KBM-7 (cell line): ENCODE measurements at regions not wholly inside any gene's neighbourhood (a gene's known extent, or its start where the extent isn't known, plus 50 kb on each side); places are given as distances from the start of the nearest gene placed in this dataset.
"Not testable (repeated sequence)": the region's sequence is repeated elsewhere in the genome, so short reads cannot be mapped to it uniquely, and the experiment has no call there.

Experiments used
- DNase-seq: peaks from one replicate; pipeline ENCODE4 v3.0.0-alpha.2; 2015
- in situ Hi-C: fragments of 300-500 bp; cut with MboI; formaldehyde crosslinking; loops from 2 replicates; pipeline ENCODE4 v1.14.3; 2020; ENCODE audit warnings: low sequenced_read_pairs, low pct_unique_long_range_greater_than_20kb, mixed read lengths

DNA sequence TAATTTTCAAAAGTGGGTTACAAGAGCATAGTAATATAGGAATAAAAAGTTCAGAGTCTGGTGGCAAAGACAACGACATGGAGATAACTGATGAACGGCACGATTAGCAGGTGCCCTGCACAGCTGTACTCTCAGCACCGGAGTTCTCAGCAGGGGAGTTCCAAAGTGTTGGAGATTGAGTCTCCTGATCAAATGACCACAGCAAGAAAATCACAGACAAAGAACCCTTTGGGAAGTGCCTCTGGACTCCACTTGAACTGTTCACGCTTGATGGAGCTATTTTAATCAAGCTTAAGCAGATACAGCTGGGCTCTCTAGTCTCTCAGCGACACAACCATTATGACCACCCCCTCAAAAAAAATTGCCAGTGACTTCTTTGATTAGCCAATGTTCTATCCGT is 153.1 kb downstream of the ALG10B start:
- in situ Hi-C loops: no loop called here
- DNase-seq: no peak

DNA sequence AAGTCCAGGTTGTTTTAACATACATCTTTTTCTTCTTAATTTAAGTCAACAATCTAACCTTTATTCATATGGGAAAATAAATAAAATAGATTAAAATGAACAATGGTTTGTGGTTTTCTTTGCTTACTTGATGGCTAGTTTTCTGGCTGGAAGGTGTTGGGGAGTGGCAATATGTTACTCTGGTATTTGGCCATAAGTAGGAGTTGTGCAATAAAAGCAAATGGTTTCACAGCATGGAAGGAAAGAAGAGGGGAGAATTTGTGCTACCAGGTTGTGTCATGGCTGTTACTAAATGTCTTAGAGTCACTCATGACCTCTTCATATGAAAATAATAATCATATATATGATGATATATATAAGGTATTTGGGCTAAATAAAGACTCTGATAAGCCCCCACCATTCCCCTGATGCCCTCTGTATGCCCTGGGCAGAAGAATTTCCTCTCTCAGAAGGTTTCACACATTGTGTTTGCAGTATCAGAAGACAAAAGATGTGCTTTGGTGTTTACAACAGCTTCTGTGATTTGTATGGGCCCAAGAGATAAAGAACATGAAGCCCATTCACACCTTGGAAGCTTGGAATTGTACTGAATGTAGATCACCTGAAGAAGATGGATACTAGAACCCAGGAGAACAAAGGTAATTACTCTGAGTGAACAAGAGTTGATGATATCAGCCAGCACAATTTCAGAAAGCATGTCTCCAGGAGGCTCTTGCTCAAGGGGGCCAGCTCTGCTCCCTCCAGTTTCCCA is 160.9 kb downstream of the ALG10B start:
- DNase-seq: no peak
- in situ Hi-C loops: no loop called here

DNA sequence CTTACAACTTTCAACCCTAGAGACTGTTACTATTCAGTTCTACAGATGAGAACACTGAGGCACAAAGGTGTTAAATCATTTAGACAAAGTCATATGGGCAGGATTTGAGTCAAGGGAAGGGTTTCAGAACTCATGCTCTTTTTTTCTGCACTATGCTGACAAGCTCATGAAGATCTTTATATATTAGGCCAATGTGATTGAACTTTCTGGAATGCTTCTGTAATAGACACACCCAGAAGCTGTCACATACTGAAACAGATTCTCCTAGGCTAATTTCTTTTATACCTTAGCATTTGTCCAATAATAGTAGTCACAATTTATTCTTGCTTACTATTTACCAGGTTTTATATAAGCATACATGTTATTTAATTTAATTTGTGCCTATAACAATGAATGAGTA is 164.0 kb downstream of the ALG10B start:
- no peak for DNase-seq
- in situ Hi-C loops: no loop called here

DNA sequence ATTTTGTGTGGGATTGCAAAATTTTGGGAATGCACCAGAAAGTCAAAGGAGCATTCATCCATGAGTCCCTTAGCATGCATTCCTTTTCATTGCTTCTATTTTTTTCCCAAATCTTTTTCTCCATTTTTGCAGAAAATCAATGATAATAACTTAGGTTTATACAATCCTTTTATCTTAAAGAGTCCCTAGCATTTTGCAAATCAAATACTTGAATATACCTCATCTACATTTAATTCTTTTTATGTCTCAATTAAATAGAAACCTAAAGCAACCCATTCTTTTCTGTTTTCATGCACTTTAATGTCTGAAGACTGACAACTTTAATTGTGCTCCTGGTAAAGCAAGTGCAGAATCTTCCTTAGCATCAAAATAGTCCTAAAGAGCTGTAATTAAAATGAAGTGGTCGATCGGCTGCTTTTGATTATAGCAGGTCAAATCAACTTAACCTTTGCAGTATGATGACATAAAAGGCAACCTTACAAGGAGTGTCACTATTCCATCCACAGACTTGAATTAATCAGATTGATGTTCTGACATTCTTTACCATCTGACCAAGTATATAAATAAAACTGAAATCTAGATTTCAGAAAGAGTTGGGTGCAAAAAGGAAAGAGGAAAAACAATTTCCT is 168.4 kb downstream of the ALG10B start:
- in situ Hi-C loops: no loop called here
- DNase-seq: no peak

DNA sequence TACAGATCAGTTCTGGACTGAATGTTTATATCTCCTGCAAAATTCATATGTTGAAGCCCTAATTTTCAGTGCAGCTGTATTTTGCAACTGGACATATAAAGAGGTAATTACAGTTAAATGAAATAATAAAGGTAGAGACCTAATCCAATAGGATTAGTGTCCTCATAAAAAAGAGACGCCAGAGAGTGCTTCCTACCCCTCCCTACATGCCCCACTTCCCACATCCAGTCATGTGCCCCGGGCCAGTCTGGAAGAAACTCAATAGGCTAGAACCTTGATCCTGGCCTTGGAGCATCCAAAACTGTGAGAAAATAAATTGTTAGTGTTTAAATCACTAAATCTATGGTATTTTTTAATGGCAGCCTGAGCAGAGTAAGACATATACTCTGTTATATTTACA is 172.3 kb downstream of the ALG10B start:
- in situ Hi-C loops: no loop called here

DNA sequence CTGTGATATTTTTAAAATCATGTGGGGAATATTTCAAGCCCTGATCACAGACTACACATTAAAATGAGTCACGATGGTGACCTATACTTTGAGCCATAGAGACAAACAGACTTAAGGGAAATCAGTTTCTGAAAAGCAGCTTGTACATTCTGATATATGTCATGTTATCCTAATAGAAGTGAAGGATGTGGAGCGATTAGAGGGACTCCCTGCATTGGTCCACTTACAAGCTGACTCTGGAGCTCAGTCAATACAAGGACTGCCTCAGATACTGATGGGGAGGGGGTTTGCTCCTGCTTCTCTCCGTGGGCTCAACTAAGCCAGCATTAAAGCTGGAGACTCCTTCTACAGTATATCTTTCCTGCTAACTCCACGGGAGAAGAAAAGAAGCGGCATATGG is 173.5 kb downstream of the ALG10B start:
- in situ Hi-C loops: no loop called here
- no peak for DNase-seq

More for the DNA sequence above, 172.3 kb downstream of the ALG10B start:
- no peak for DNase-seq

DNA sequence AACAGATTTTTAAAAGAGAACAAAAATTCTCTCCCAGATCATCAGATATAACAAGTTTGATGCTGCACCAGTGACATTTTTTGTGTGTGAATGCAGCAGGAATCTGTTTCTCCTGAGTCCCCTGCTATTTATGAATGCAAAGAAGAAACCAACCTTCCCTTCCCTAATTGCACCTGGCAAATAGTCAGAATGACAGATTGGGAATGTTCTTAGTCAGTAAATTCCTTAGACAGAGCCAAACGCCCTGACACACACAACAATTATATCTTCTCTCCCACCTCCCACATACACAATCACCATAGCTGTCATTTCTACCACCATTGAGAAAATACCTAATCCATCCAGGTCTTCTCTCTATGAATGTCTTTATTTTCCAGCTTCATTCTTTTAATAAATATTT is 174.4 kb downstream of the ALG10B start:
- DNase-seq: no peak
- in situ Hi-C loops: no loop called here

DNA sequence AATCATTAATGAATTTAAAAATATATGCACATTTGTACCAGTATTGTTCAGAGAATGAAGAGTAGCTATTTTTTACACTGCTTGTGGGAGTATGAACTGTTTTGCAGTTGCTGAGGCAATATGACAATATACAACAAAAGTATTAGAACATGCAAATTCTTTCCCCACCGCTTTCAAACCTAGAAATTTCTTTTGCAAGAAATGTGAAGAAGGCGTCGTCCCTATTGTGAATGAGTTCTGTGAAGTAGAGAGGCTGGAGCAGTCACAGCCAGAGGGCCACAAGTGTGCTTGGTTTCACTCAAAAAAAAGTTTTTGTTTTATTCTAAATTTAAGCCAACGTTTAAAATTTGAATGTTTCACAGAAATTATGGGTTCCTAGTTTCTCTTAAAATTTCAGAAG is 184.9 kb downstream of the ALG10B start:
- in situ Hi-C loops: no loop called here

DNA sequence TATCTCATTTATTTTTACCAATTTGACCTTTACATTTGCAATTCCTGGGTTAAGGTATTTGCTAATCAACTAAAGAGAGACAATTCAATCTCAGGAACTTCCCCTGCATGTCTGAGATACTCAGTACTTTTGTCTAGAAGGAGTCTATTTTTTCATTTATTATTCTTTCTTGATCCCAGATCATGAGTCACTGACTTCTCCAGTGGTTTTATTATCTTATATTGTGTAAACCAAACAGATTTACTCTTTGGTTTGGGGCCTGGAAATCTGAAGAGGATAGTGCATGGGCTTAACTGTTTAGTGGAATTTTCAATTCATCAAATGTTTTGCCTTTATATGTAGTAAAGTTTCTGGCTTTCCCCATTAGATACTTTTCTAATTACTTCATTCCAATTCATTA is 185.4 kb downstream of the ALG10B start:
- no peak for DNase-seq
- in situ Hi-C loops: no loop called here

More for the DNA sequence above, 184.9 kb downstream of the ALG10B start:
- no peak for DNase-seq

DNA sequence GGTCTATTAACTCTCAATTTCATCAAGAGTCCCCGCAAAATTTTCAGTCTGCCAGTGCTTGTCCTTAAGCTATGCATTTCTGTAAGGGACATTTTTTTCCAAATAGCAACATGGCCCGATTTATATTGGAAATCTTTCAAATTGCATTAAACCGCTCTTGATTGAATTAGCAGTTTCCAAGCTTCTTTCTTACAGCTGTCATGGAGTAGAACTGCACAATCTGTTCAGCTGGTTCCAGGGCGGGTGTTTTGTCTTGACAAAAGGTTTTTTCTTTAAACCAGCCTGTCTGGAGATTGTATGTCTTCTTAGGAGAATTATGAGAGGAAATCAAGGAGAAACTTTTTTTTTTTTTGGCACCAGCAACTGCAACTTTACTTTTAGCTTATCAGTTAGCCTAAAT is 185.8 kb downstream of the ALG10B start:
- in situ Hi-C loops: no loop called here
- no peak for DNase-seq

DNA sequence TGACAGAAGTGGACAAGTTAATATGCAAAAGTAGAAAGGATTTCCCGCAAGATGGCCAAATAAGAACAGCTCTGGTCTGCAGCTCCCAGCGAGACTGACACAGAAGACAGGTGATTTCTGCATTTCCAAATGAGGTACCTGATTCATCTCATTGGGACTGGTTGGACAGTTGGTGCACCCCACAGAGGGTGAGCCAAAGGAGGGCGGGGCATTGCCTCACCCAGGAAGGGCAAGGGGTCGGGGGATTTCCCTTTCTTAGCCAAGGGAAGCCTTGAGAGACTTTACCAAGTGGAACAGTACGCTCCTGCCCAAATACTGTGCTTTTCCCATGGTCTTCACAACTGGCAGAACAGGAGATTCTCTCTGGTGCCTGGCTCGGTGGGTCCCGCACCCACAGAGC is 191.3 kb downstream of the ALG10B start:
- in situ Hi-C loops: no loop called here
- DNase-seq: no peak

DNA sequence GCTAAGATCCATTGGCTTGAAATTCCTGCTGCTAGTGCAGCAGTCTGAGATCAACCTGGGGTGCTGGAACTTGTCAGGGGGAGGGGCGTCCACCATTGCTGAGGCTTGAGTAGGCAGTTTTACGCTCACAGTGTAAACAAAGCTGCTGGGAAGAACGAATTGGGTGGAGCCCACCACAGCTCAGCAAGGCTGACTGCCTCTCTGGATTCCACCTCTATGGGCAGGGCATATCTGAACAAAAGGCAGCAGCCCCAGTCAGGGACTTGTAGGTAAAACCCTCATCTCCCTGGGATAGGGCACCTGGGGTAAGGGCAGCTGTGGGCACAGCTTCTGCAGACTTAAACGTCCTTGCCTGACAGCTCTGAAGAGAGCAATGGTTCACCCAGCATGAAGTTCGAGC is 191.7 kb downstream of the ALG10B start:
- in situ Hi-C loops: no loop called here
- DNase-seq: no peak

DNA sequence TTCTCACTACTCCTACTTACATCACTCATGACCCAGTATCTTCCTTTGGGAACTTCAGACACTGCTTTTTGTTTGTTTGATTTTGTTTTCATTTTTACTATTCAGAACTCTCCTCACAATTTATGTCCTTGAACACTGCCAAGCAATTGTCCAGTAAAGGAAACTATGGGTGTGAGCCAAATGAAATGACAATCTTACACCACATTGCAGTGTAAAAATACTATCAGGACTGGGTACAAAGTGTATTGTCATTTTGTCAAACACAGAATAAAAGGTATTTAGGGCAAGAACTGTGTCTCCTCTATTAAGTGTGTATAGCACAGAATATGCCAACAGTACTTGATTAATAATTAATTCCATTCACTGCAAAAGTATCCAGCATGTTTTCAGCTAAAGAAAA is 199.3 kb downstream of the ALG10B start:
- no peak for DNase-seq
- in situ Hi-C loops: no loop called here

DNA sequence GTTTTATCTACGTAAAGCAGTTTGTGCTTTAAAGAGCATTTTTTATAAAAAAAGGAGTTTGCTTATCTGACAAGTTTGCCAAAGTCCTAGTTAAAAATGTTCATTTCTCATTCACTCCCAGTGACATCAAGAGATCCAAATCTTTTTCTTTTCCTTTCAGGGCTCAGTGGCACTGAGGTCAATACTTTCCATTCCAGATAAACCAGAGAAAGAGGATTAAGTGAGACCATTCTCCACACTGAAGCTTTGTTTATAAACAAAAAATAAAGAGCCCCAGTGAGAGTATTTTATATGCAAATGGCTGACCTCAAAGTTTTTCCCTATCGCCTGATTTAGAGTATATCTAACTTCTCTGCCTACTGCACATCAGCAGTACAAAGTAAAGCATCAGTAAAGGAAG is 199.8 kb downstream of the ALG10B start:
- in situ Hi-C loops: no loop called here
- no peak for DNase-seq

DNA sequence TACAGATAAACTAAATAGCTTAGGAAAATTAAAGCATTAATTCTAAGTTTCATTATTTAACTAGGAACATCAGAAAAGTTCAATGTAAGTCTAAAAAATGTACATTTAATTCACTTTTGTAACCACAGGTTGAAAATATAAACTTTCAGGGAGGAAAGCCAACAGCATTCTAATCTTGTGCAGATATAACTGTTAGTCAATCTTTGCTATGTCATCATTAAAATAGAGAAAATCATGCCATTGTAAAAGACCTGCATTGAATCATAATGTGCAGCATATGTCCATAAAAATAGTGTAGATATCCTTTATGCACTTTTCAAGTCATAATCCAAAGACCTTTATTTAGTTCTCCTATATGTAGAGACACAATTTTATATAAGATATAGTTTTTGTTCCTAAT is 207.3 kb downstream of the ALG10B start:
- in situ Hi-C loops: no loop called here
- DNase-seq: no peak

DNA sequence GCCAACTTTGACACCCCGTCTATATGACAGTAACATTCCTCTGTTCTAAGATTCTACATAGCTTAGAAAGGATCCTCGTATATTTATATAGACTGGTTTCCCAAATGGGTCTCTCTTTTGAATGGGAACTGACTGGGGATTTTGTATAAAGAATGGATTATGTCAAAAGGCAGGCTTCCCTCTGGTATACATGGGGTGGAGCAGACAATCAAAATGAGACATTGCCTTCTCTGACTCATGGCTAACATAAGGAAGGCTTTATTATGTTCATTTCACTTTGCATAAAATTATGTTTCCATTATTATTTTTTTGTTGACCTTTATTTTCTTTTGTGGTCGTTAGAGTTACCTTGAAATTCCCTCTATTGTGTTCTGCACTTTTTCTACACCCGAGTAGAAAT is 211.1 kb downstream of the ALG10B start:
- in situ Hi-C loops: no loop called here
- DNase-seq: no peak

DNA sequence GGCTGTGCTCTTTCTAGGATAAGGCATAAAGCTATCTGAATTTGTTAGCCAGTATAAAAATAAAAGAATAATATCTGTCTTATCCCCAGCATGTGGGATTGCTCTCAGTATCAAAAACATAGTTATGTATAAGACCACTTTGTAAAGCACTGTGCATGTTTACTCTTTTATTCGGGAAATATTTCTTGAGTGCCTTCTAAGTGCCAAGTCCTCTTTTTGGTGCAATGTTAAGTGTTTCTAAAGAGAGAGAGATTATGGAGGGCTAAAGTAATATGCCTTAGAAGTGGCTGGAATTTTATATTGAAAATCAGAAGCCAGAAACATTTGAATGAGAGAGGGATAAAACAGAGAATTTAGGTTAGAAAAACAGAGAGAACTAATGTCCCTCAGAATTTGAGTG is 212.0 kb downstream of the ALG10B start:
- DNase-seq: no peak
- in situ Hi-C loops: no loop called here

DNA sequence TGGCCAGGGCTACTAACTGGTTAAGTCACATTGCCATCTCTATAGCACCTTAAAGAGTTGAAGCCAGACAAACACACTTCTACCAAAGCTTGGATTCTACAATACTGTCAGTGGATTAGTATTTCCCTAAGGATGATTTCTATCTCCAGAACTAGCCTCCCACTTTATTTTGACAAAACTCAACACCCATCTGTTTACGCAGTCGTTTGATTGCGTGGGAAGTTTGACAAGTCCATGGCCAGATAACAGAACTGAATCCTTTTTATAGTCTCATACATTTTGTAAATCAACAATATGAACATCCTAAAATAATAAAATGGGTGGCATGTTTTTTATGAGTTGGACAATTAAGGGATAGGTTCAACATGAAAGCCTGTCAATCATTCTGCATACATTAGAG is 212.7 kb downstream of the ALG10B start:
- DNase-seq, in situ Hi-C loops: not testable (repeated sequence)

DNA sequence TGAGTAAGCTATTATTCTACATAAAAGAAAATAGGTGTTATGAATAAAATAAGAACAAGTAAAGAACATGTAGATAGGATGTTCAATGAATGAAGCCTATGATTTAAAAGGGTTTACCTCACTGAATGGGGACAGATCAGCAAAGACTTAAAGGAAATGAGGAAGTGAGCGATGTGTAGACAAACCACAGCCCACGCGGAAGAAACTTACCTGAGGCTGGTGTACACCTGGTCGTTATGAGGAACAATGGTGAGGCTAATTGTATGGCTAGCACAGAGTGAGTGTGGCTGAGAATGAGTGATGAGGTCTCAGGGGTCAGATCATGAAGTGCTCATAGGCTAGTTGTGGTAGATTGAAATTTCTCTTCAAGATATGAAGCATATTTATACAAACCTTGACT is 221.7 kb downstream of the ALG10B start:
- DNase-seq: peak; percentile 5
- in situ Hi-C loops: no loop called here

DNA sequence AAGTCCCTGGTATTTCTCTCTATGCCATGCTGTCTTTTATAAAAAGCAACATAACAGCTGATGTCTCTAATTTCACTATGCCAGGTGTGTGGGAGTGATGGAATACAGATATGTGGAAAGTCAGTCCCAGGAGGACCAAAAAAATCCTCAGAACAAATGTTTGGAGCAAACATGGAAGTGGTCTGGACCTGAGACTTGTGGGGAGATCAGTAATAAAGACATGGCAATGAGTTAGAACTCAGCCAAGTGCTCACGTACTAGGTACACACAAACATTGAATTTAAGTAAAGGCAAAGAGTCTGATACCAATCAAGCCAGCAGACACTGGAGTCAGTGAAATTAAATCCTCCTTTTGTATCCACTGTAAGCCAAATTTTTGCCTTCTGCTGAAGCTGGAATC is 223.6 kb downstream of the ALG10B start:
- DNase-seq: no peak
- in situ Hi-C loops: no loop called here

DNA sequence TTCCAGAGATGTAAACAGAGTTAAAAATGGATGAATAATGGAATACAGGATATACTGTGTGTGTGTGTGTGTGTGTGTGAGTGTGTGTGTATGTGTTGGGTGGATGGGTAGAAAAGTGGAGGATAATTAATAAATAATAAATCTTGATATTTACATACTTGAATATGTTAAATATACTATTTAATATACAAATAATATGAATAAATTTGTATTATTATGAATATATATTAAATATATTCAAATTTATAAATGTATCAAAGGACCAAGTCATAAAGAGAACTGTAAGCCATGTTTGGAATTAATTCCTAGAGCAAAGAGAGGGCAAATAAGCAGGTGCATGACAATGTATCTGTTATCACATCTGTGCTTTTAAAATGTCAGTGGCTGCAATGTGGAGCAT is 225.3 kb downstream of the ALG10B start:
- in situ Hi-C loops: no loop called here
- DNase-seq: no peak
